ENCODE measurements at regions not wholly inside any gene's neighbourhood (a gene's known extent, or its start where the extent isn't known, plus 50 kb on each side); places are given as distances from the start of the nearest gene placed in this dataset.

- DNase-seq (ENCODE audit: low read depth): no peak
- H3K36me3 ChIP-seq (ENCODE audit: control insufficient read depth, insufficient read depth, low read length): no peaks in the 10 kb centered on the region
- H3K27me3 ChIP-seq (ENCODE audit: control insufficient read depth, insufficient read depth, low read length): no peaks in the 10 kb centered on the region
- no peak overlapping the region for H3K4me3 ChIP-seq (ENCODE audit: low read depth, low read length)
- no peak for FAIRE-seq
- no peak for TF ChIP-seq CTCF (IDR thresholded peaks at IDR 0.05; ENCODE audit: insufficient read depth, low read length, severe bottlenecking)
Measured at GRCh38 chr17:15161395-15161794, 103.7 kb downstream of the PMP22 start.

GRCh38 chr17:15157051-15157450, 108.1 kb downstream of the PMP22 start:
- FAIRE-seq: no peak
- DNase-seq (ENCODE audit: low read depth): peak; percentile 19
- H3K4me3 ChIP-seq (ENCODE audit: low read depth, low read length): no peak overlapping the region
- H3K27me3 ChIP-seq (ENCODE audit: control insufficient read depth, insufficient read depth, low read length): no peaks in the 10 kb centered on the region
- no peaks in the 10 kb centered on the region for H3K36me3 ChIP-seq (ENCODE audit: control insufficient read depth, insufficient read depth, low read length)
- no peak for TF ChIP-seq CTCF (IDR thresholded peaks at IDR 0.05; ENCODE audit: insufficient read depth, low read length, severe bottlenecking)

GRCh38 chr17:15154618-15155017, 110.5 kb downstream of the PMP22 start:
- DNase-seq (ENCODE audit: low read depth) (peak; percentile 7), FAIRE-seq (no peak)
- no peak for TF ChIP-seq CTCF (IDR thresholded peaks at IDR 0.05; ENCODE audit: insufficient read depth, low read length, severe bottlenecking)
- Histone ChIP-seq H3K27me3 (ENCODE audit: control insufficient read depth, insufficient read depth, low read length) (no peaks in the 10 kb centered on the region), H3K4me3 (ENCODE audit: low read depth, low read length) (no peak overlapping the region), H3K36me3 (ENCODE audit: control insufficient read depth, insufficient read depth, low read length) (no peaks in the 10 kb centered on the region)

GRCh38 chr17:15145621-15146020, 119.5 kb downstream of the PMP22 start:
- Histone ChIP-seq H3K27me3 (ENCODE audit: control insufficient read depth, insufficient read depth, low read length) (no peaks in the 10 kb centered on the region), H3K36me3 (ENCODE audit: control insufficient read depth, insufficient read depth, low read length) (no peaks in the 10 kb centered on the region), H3K4me3 (ENCODE audit: low read depth, low read length) (no peak overlapping the region)
- TF ChIP-seq CTCF (IDR thresholded peaks at IDR 0.05; ENCODE audit: insufficient read depth, low read length, severe bottlenecking): no peak
- no peak for DNase-seq (ENCODE audit: low read depth)
- FAIRE-seq: no peak

GRCh38 chr17:15143524-15143923, 121.6 kb downstream of the PMP22 start:
- no peak overlapping the region for H3K4me3 ChIP-seq (ENCODE audit: low read depth, low read length)
- TF ChIP-seq CTCF (IDR thresholded peaks at IDR 0.05; ENCODE audit: insufficient read depth, low read length, severe bottlenecking): no peak
- FAIRE-seq: no peak
- H3K36me3 ChIP-seq (ENCODE audit: control insufficient read depth, insufficient read depth, low read length): no peaks in the 10 kb centered on the region
- no peaks in the 10 kb centered on the region for H3K27me3 ChIP-seq (ENCODE audit: control insufficient read depth, insufficient read depth, low read length)
- no peak for DNase-seq (ENCODE audit: low read depth)

- no peaks in the 10 kb centered on the region for H3K27me3 ChIP-seq (ENCODE audit: control insufficient read depth, insufficient read depth, low read length)
- no peaks in the 10 kb centered on the region for H3K36me3 ChIP-seq (ENCODE audit: control insufficient read depth, insufficient read depth, low read length)
- DNase-seq (ENCODE audit: low read depth) (no peak), FAIRE-seq (no peak)
- TF ChIP-seq CTCF (IDR thresholded peaks at IDR 0.05; ENCODE audit: insufficient read depth, low read length, severe bottlenecking): no peak
- no peak overlapping the region for H3K4me3 ChIP-seq (ENCODE audit: low read depth, low read length)
Measured at GRCh38 chr17:15134363-15134762, 130.8 kb downstream of the PMP22 start.

All from bronchial epithelial cell (primary cell).